Glutamatergic neuron (in vitro differentiated cells): ENCODE measurements at regions not wholly inside any gene's neighbourhood (a gene's known extent, or its start where the extent isn't known, plus 50 kb on each side); places are given as distances from the start of the nearest gene placed in this dataset.
"Not testable (repeated sequence)": the region's sequence is repeated elsewhere in the genome, so short reads cannot be mapped to it uniquely, and the experiment has no call there.

Source experiments
- DNase-seq: peaks from one replicate; pipeline ENCODE4 v3.0.0; 2022
- H3K27ac Mint-ChIP-seq: one replicate; pipeline ENCODE4 v1.8.0; 2020; ENCODE audit warnings: mild to moderate bottlenecking, mixed read lengths, inconsistent platforms; ENCODE audit not compliant: unreplicated experiment
- H3K27me3 Mint-ChIP-seq: one replicate; pipeline ENCODE4 v1.8.0; 2020; ENCODE audit warnings: mild to moderate bottlenecking, moderate library complexity, mixed read lengths, inconsistent platforms; ENCODE audit not compliant: unreplicated experiment
- H3K36me3 Mint-ChIP-seq: one replicate; pipeline ENCODE4 v1.8.0; 2020; ENCODE audit warnings: mild to moderate bottlenecking, mixed read lengths, inconsistent platforms; ENCODE audit not compliant: unreplicated experiment
- H3K4me1 Mint-ChIP-seq: one replicate; pipeline ENCODE4 v1.8.0; 2020; ENCODE audit warnings: mild to moderate bottlenecking, low read depth, mixed read lengths, inconsistent platforms; ENCODE audit not compliant: unreplicated experiment
- H3K4me3 Mint-ChIP-seq: one replicate; pipeline ENCODE4 v1.8.0; 2020; ENCODE audit warnings: mild to moderate bottlenecking, mixed read lengths, inconsistent platforms; ENCODE audit not compliant: unreplicated experiment
- H3K9me3 Mint-ChIP-seq: one replicate; pipeline ENCODE4 v1.8.0; 2020; ENCODE audit warnings: mild to moderate bottlenecking, moderate library complexity, mixed read lengths, inconsistent platforms; ENCODE audit not compliant: unreplicated experiment
- CTCF ChIP-seq: fragments of 200-600 bp; sonication (generic); IDR thresholded peaks from one replicate; pipeline ENCODE4 v1.5.0; 2021; ENCODE audit not compliant: partially characterized antibody, unreplicated experiment

- no peaks in the 10 kb centered on the region for H3K4me1 Mint-ChIP-seq
- no peak overlapping the region for H3K4me3 Mint-ChIP-seq
- H3K27me3 Mint-ChIP-seq = no peaks in the 10 kb centered on the region
- DNase-seq = no peak
- H3K27ac Mint-ChIP-seq = no peak overlapping the region
- no peaks in the 10 kb centered on the region for H3K9me3 Mint-ChIP-seq
- no peaks in the 10 kb centered on the region for H3K36me3 Mint-ChIP-seq
- TF ChIP-seq CTCF = no peak
These were observed 573.9 kb upstream of the GRID2 start for GRCh38 chr4:91729851-91730250.

- no peak for TF ChIP-seq CTCF
- Mint-ChIP-seq H3K9me3 (no peaks in the 10 kb centered on the region), H3K4me3 (no peak overlapping the region), H3K4me1 (no peaks in the 10 kb centered on the region), H3K27me3 (no peaks in the 10 kb centered on the region), H3K36me3 (no peaks in the 10 kb centered on the region), H3K27ac (no peak overlapping the region)
- DNase-seq = no peak
These were observed 569.1 kb upstream of the GRID2 start for GRCh38 chr4:91734682-91735081.

DNA sequence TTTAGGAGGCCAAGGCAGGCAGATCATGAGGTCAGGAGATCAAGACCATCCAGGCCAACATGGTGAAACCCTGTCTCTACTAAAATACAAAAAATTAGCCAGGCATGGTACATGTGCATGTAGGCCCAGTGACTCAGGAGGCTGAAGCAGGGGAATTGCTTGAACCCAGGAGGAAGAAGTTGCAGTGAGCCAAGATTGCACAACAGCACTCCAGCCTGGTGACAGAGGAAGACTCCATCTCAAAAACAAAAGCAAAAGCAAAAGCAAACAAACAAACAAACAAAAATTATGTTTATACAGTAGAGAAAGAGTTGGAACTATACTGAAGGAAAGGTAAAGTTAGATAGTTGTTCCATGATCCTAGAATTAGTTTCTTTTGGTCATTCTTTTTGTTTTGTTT is 564.9 kb upstream of the GRID2 start:
- not testable (repeated sequence) for H3K36me3 Mint-ChIP-seq, H3K27me3 Mint-ChIP-seq, DNase-seq, H3K4me1 Mint-ChIP-seq, H3K9me3 Mint-ChIP-seq, H3K27ac Mint-ChIP-seq, H3K4me3 Mint-ChIP-seq

- no peak for DNase-seq
- H3K36me3 Mint-ChIP-seq = no peaks in the 10 kb centered on the region
- peaks cover 3% of the 10 kb centered on the region for H3K4me1 Mint-ChIP-seq
- H3K9me3 Mint-ChIP-seq = no peaks in the 10 kb centered on the region
- no peak overlapping the region for H3K27ac Mint-ChIP-seq
- H3K27me3 Mint-ChIP-seq = no peaks in the 10 kb centered on the region
- H3K4me3 Mint-ChIP-seq = no peak overlapping the region
- TF ChIP-seq CTCF = no peak
These were observed 557.2 kb upstream of the GRID2 start for GRCh38 chr4:91746551-91746950.

DNA sequence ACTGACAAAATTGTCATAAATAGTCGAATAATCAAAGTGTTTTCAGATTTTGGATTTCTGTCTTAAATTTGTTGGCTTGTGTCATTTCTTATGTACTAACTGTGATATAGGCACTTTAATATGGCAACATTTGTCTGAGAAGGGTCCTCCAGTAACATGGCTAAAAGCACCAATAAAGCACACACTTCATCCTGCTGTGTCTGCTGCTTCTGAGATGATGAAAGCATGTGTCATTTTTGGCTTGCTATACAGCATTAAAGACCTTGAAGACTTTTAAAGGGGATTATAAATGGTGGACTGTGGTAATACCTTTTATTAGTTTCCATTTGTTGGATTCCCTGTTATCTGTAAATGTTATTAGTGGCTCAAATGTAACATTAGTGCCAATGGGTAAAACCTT is 551.8 kb upstream of the GRID2 start:
- H3K4me1 Mint-ChIP-seq = peaks cover 11% of the 10 kb centered on the region
- H3K9me3 Mint-ChIP-seq = no peaks in the 10 kb centered on the region
- no peak for DNase-seq
- peaks cover 1% of the 10 kb centered on the region for H3K27me3 Mint-ChIP-seq
- H3K36me3 Mint-ChIP-seq = no peaks in the 10 kb centered on the region
- no peak for TF ChIP-seq CTCF
- H3K4me3 Mint-ChIP-seq = no peak overlapping the region
- no peak overlapping the region for H3K27ac Mint-ChIP-seq

- Mint-ChIP-seq H3K36me3 (no peaks in the 10 kb centered on the region), H3K27me3 (peaks cover 1% of the 10 kb centered on the region), H3K27ac (no peak overlapping the region), H3K4me3 (no peak overlapping the region), H3K4me1 (peaks cover 8% of the 10 kb centered on the region), H3K9me3 (no peaks in the 10 kb centered on the region)
- DNase-seq = no peak
- TF ChIP-seq CTCF = no peak
These were observed 549.0 kb upstream of the GRID2 start for GRCh38 chr4:91754716-91755115.
